H1 (cell line): ENCODE measurements at regions not wholly inside any gene's neighbourhood (a gene's known extent, or its start where the extent isn't known, plus 50 kb on each side); places are given as distances from the start of the nearest gene placed in this dataset.

Experiments used
- CTCF ChIA-PET: fragments of 300-600 bp; sonication (Branson Sonifier 250); formaldehyde crosslinking; loops from one replicate; lab custom pipeline; 2021; ENCODE audit not compliant: partially characterized antibody; lab: Charles Lee
- POLR2A ChIA-PET: fragments of 300-600 bp; sonication (Branson Sonifier 250); formaldehyde crosslinking; loops from one replicate; lab custom pipeline; 2021; ENCODE audit warnings: inconsistent platforms; ENCODE audit not compliant: partially characterized antibody; lab: Charles Lee
- DNase-seq, 2 experiments: peaks; one replicate each; pipeline versions ENCODE4 v3.0.0 to v3.0.0-alpha.2; 2010 to 2022; ENCODE audit warnings: low spot score in 2 of 2, low read depth in 1 of 2, mixed read lengths in 1 of 2
- FAIRE-seq: peaks from 2 replicates; lab custom pipeline; 2011; peaks lifted over from hg19 to GRCh38; lab: Jason Lieb, UNC
- H2AFZ ChIP-seq: 2 replicates; pipeline ENCODE4 v1.8.1; 2012; ENCODE audit warnings: low read length, inconsistent platforms
- H2AK5ac ChIP-seq: 2 replicates; pipeline ENCODE4 v1.6.1; 2013; ENCODE audit warnings: low read depth, low read length
- H2BK120ac ChIP-seq: replicated peaks from 2 replicates; pipeline ENCODE3; 2013; ENCODE audit warnings: low read depth, low read length, inconsistent platforms
- H2BK12ac ChIP-seq: 2 replicates; pipeline ENCODE4 v1.6.1; 2013; ENCODE audit warnings: low read depth, low read length
- H2BK15ac ChIP-seq: 2 replicates; pipeline ENCODE4 v1.6.1; 2013; ENCODE audit warnings: low read length
- H2BK20ac ChIP-seq: 2 replicates; pipeline ENCODE4 v1.6.1; 2013; ENCODE audit warnings: low read length
- H2BK5ac ChIP-seq: 2 replicates; pipeline ENCODE4 v1.6.1; 2013; ENCODE audit warnings: low read depth, low read length
- H3K14ac ChIP-seq: 2 replicates; pipeline ENCODE4 v1.6.1; 2013; ENCODE audit warnings: inconsistent platforms; ENCODE audit not compliant: insufficient read length
- H3K18ac ChIP-seq: 2 replicates; pipeline ENCODE4 v1.6.1; 2013; ENCODE audit warnings: low read length; ENCODE audit errors: extremely low read depth
- H3K23ac ChIP-seq: 2 replicates; pipeline ENCODE4 v1.6.1; 2013; ENCODE audit warnings: inconsistent platforms; ENCODE audit not compliant: insufficient read length
- H3K23me2 ChIP-seq: 2 replicates; pipeline ENCODE4 v1.6.1; 2013; ENCODE audit warnings: low read depth, low read length
- H3K27ac ChIP-seq: 2 replicates; pipeline ENCODE4 v1.6.1; 2011; ENCODE audit warnings: low read depth, low read length, inconsistent platforms
- H3K27me3 ChIP-seq, 4 experiments: replicated peaks in 1 of 4; 1 replicate in 1 of 4; 2 replicates in 3 of 4; pipeline versions ENCODE4 v1.6.1 to v1.8.1; 2011 to 2013; ENCODE audit warnings: low read length in 3 of 4, mild to moderate bottlenecking in 3 of 4, inconsistent platforms in 2 of 4, mixed read lengths in 2 of 4, moderate library complexity in 1 of 4; ENCODE audit not compliant: control insufficient read depth in 3 of 4, insufficient read depth in 3 of 4; ENCODE audit errors: extremely low read depth in 1 of 4
- H3K36me3 ChIP-seq, 4 experiments: 2 replicates each; pipeline versions ENCODE4 v1.6.1 to v1.8.1; 2011 to 2013; ENCODE audit warnings: mild to moderate bottlenecking in 4 of 4, low read length in 3 of 4, moderate library complexity in 2 of 4, control low read depth in 1 of 4, inconsistent platforms in 1 of 4; ENCODE audit not compliant: insufficient read depth in 4 of 4, control insufficient read depth in 2 of 4
- H3K4ac ChIP-seq: replicated peaks from 2 replicates; pipeline ENCODE3; 2013; ENCODE audit warnings: low read length, low read depth, mixed read lengths, inconsistent platforms; ENCODE audit not compliant: insufficient read length
- H3K4me1 ChIP-seq, 4 experiments: replicated peaks in 1 of 4; 1 replicate in 1 of 4; 2 replicates in 3 of 4; pipeline versions ENCODE4 v1.6.1 to v1.8.1; 2011 to 2013; ENCODE audit warnings: low read length in 3 of 4, inconsistent platforms in 2 of 4, mixed read lengths in 1 of 4; ENCODE audit not compliant: insufficient read depth in 4 of 4, control insufficient read depth in 3 of 4
- H3K4me2 ChIP-seq, 2 experiments: 2 replicates each; pipeline versions ENCODE4 v1.6.1 to v1.8.1; 2011 to 2013; ENCODE audit warnings: low read depth in 2 of 2, low read length in 2 of 2, control low read depth in 1 of 2, inconsistent platforms in 1 of 2, mild to moderate bottlenecking in 1 of 2; ENCODE audit not compliant: insufficient read depth in 1 of 2
- H3K4me3 ChIP-seq, 4 experiments: fragments of 200-600, 300-600 bp in 1 of 4; sonication (generic), shearing (Covaris generic), sonication (Bioruptor Twin) in 1 of 4; 2 replicates each; pipeline versions ENCODE4 v1.5.1 to v1.8.1; 2011 to 2016; ENCODE audit warnings: low read length in 4 of 4, low read depth in 3 of 4, control low read depth in 2 of 4, inconsistent platforms in 2 of 4, mild to moderate bottlenecking in 2 of 4, mixed read lengths in 1 of 4, moderate library complexity in 1 of 4; ENCODE audit not compliant: insufficient read depth in 2 of 4; ENCODE audit errors: extremely low read depth in 1 of 4
- H3K56ac ChIP-seq: replicated peaks from 2 replicates; pipeline ENCODE3; 2013; ENCODE audit warnings: low read depth, mild to moderate bottlenecking, mixed read lengths, low read length, inconsistent platforms; ENCODE audit not compliant: insufficient read length
- H3K79me1 ChIP-seq: 2 replicates; pipeline ENCODE4 v1.6.1; 2013; ENCODE audit warnings: low read depth, low read length, control low read depth
- H3K79me2 ChIP-seq, 2 experiments: 2 replicates each; pipeline versions ENCODE4 v1.6.1 to v1.8.1; 2012 to 2013; ENCODE audit warnings: low read length in 2 of 2, mild to moderate bottlenecking in 2 of 2, inconsistent platforms in 1 of 2; ENCODE audit not compliant: insufficient read depth in 2 of 2, control insufficient read depth in 1 of 2
- H3K9ac ChIP-seq, 4 experiments: replicated peaks in 1 of 4; 1 replicate in 1 of 4; 2 replicates in 3 of 4; pipeline versions ENCODE4 v1.6.1 to v1.8.1; 2011 to 2013; ENCODE audit warnings: low read depth in 3 of 4, low read length in 3 of 4, control low read depth in 2 of 4, mild to moderate bottlenecking in 2 of 4, moderate library complexity in 2 of 4, inconsistent platforms in 1 of 4; ENCODE audit errors: extremely low read depth in 1 of 4
- H3K9me3 ChIP-seq, 2 experiments: 2 replicates each; pipeline versions ENCODE4 v1.6.1 to v1.8.1; 2012 to 2013; ENCODE audit warnings: mild to moderate bottlenecking in 2 of 2, moderate library complexity in 2 of 2, control low read depth in 1 of 2, inconsistent platforms in 1 of 2, low read depth in 1 of 2, low read length in 1 of 2, mixed read lengths in 1 of 2; ENCODE audit not compliant: insufficient read depth in 2 of 2
- H4K20me1 ChIP-seq, 2 experiments: replicated peaks in 1 of 2; 2 replicates each; pipeline versions ENCODE3 to v1.8.1; 2011 to 2013; ENCODE audit warnings: inconsistent platforms in 2 of 2, low read length in 2 of 2, mild to moderate bottlenecking in 1 of 2; ENCODE audit not compliant: insufficient read depth in 2 of 2, control insufficient read depth in 1 of 2
- H4K5ac ChIP-seq: 2 replicates; pipeline ENCODE4 v1.6.1; 2013; ENCODE audit warnings: low read length, low read depth, mixed read lengths, inconsistent platforms; ENCODE audit not compliant: insufficient read length
- H4K8ac ChIP-seq: 2 replicates; pipeline ENCODE4 v1.8.0; 2013; ENCODE audit warnings: mild to moderate bottlenecking, moderate library complexity, low read length, inconsistent platforms; ENCODE audit not compliant: insufficient read depth; ENCODE audit errors: extremely low read depth
- H4K91ac ChIP-seq: replicated peaks from 2 replicates; pipeline ENCODE3; 2013; ENCODE audit warnings: low read length, mixed read lengths, inconsistent platforms; ENCODE audit not compliant: insufficient read length
- ASH2L ChIP-seq: fragments of 200-600, 300-600 bp; sonication (generic); IDR thresholded peaks from one replicate; pipeline ENCODE4 v1.7.1; 2017; ENCODE audit warnings: low read length
- BACH1 ChIP-seq: IDR thresholded peaks from 2 replicates; pipeline ENCODE4 v1.6.1; 2012; ENCODE audit warnings: low read length, improper control_type of control experiment
- CEBPB ChIP-seq: IDR thresholded peaks from 2 replicates; pipeline ENCODE4 v1.6.1; 2012; ENCODE audit warnings: low read depth, low read length
- CHD1 ChIP-seq: IDR thresholded peaks from 2 replicates; pipeline ENCODE4 v1.6.1; 2012; ENCODE audit warnings: low read depth, low read length, improper control_type of control experiment
- CHD2 ChIP-seq: IDR thresholded peaks from 2 replicates; pipeline ENCODE4 v1.6.1; 2012; ENCODE audit warnings: low read length, improper control_type of control experiment
- EP300 ChIP-seq, 2 experiments: IDR thresholded peaks; 1 replicate in 1 of 2; 2 replicates in 1 of 2; pipeline ENCODE4 v1.6.1; 2011 to 2012; ENCODE audit warnings: low read depth in 2 of 2, low read length in 2 of 2, mild to moderate bottlenecking in 2 of 2, borderline replicate concordance in 1 of 2, inconsistent platforms in 1 of 2, moderate library complexity in 1 of 2
- FOSL1 ChIP-seq: IDR thresholded peaks from 2 replicates; pipeline ENCODE4 v1.6.1; 2011; ENCODE audit warnings: mild to moderate bottlenecking, low read depth, low read length, moderate library complexity; ENCODE audit not compliant: insufficient read depth
- KDM4A ChIP-seq: IDR thresholded peaks from one replicate; pipeline ENCODE4 v1.7.1; 2012; ENCODE audit warnings: low read depth, mild to moderate bottlenecking, moderate library complexity, low read length, inconsistent platforms; ENCODE audit not compliant: severe bottlenecking
- MAFK ChIP-seq: IDR thresholded peaks from 2 replicates; pipeline ENCODE4 v1.6.1; 2012; ENCODE audit warnings: low read depth, mild to moderate bottlenecking, improper control_type of control experiment, low read length
- POLR2A ChIP-seq, 2 experiments: IDR thresholded peaks; 1 replicate in 1 of 2; 2 replicates in 1 of 2; pipeline ENCODE4 v1.6.1; 2011; ENCODE audit warnings: low read depth in 2 of 2, low read length in 2 of 2, mild to moderate bottlenecking in 2 of 2; ENCODE audit errors: control extremely low read depth in 1 of 2
- RAD21 ChIP-seq, 2 experiments: IDR thresholded peaks in 1 of 2; conservative IDR thresholded peaks in 1 of 2; 2 replicates each; pipeline ENCODE4 v1.6.1; 2011; ENCODE audit warnings: low read depth in 2 of 2, low read length in 2 of 2, improper control_type of control experiment in 1 of 2, inconsistent platforms in 1 of 2, mild to moderate bottlenecking in 1 of 2, moderate library complexity in 1 of 2
- TBP ChIP-seq: IDR thresholded peaks from 2 replicates; pipeline ENCODE4 v1.6.1; 2011; ENCODE audit warnings: low read depth, low read length, improper control_type of control experiment
- WGBS, 2 experiments: shearing (Covaris generic) in 1 of 2; methylation state at CpG; one replicate each; pipeline versions ENCODE4 v1.1.6 to v1.1.7; 2013 to 2015; ENCODE audit warnings: low lambda C conversion rate in 2 of 2, mixed read lengths in 2 of 2, inconsistent platforms in 1 of 2, low coverage in 1 of 2, missing lambda C conversion rate in 1 of 2; ENCODE audit not compliant: insufficient replicate concordance in 2 of 2, insufficient coverage in 1 of 2, insufficient read length in 1 of 2; ENCODE audit errors: extremely low coverage in 1 of 2, missing lambda C conversion rate in 1 of 2; 5-methylcytosine and 5-hydroxymethylcytosine counted together
- TF ChIP-seq, protein P1 (sequence below): IDR thresholded peaks from 2 replicates; pipeline ENCODE4 v1.6.1; 2012; ENCODE audit warnings: low read length, inconsistent platforms

GRCh38 chr11:13897646-13898276 is 64.8 kb upstream of the SPON1 start:
- Histone ChIP-seq H3K23ac (no peak overlapping the region), H2BK15ac (no peak overlapping the region), H3K14ac (no peak overlapping the region), H2BK20ac (no peak overlapping the region), H3K27ac (no peak overlapping the region), H4K20me1 (no peaks in the 10 kb centered on the region), H4K91ac (no peak overlapping the region), H2BK12ac (no peak overlapping the region), H3K4me3 (no peak overlapping the region), H3K23me2 (no peaks in the 10 kb centered on the region), H3K27me3 (no peaks in the 10 kb centered on the region), H3K56ac (no peak overlapping the region), H3K79me1 (no peaks in the 10 kb centered on the region), H4K8ac (no peak overlapping the region; the same call in 1 of the 2 replicates), H3K36me3 (no peaks in the 10 kb centered on the region), H2BK120ac (no peak overlapping the region), H3K18ac (no peak overlapping the region), H2BK5ac (no peak overlapping the region), H3K4me1 (no peaks in the 10 kb centered on the region), H3K79me2 (no peaks in the 10 kb centered on the region), H3K9me3 (no peaks in the 10 kb centered on the region), H4K5ac (no peak overlapping the region), H3K4ac (no peak overlapping the region), H2AK5ac (no peak overlapping the region), H3K9ac (no peak overlapping the region), H2AFZ (no peak overlapping the region), H3K4me2 (no peak overlapping the region)
- DNase-seq (no peak), FAIRE-seq (no peak)
- POLR2A ChIA-PET = no interaction called here
- WGBS, 2 experiments = 81% methylated on average over 6 of the region's 6 CpGs; no CpG with 5 or more reads in 1 of the 2 experiments
- CTCF ChIA-PET = interaction anchor here (0.8 to 1.5 kb wide), 2 partner anchors 13 to 25 kb away, joined by 3 read pairs; no protein-coding TSS in a partner anchor
- TF ChIP-seq, protein P1, sequence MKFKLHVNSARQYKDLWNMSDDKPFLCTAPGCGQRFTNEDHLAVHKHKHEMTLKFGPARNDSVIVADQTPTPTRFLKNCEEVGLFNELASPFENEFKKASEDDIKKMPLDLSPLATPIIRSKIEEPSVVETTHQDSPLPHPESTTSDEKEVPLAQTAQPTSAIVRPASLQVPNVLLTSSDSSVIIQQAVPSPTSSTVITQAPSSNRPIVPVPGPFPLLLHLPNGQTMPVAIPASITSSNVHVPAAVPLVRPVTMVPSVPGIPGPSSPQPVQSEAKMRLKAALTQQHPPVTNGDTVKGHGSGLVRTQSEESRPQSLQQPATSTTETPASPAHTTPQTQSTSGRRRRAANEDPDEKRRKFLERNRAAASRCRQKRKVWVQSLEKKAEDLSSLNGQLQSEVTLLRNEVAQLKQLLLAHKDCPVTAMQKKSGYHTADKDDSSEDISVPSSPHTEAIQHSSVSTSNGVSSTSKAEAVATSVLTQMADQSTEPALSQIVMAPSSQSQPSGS = no peak
- TF ChIP-seq EP300 (IDR thresholded peaks at IDR 0.05; ENCODE audit: borderline replicate concordance in 1 of 2, low read depth in 2 of 2, low read length in 2 of 2) (no peak), CHD2 (no peak), CHD1 (no peak), RAD21 (IDR thresholded peaks at IDR 0.05 in 1 of 2, conservative IDR thresholded peaks at IDR 0.05 in 1 of 2; ENCODE audit: low read depth in 2 of 2, low read length in 2 of 2) (no peak), FOSL1 (no peak), ASH2L (no peak), MAFK (no peak), POLR2A (IDR thresholded peaks at IDR 0.05; ENCODE audit: control extremely low read depth in 1 of 2, low read depth in 2 of 2, low read length in 2 of 2) (no peak), KDM4A (no peak), CEBPB (no peak), BACH1 (no peak), TBP (no peak)
